HAP-1 (cell line): ENCODE measurements at regions not wholly inside any gene's neighbourhood (a gene's known extent, or its start where the extent isn't known, plus 50 kb on each side); places are given as distances from the start of the nearest gene placed in this dataset.

ENCODE experiments used
- DNase-seq, 2 experiments: peaks; one replicate each; pipeline ENCODE4 v3.0.0-alpha.2; 2016 to 2020; ENCODE audit warnings: low spot score in 2 of 2
- H3K27me3 ChIP-seq: fragments of 250-450 bp; sonication (Bioruptor Pico); 2 replicates; pipeline ENCODE4 v1.5.1; 2020; ENCODE audit warnings: low read depth, mild to moderate bottlenecking, moderate library complexity
- H3K36me3 ChIP-seq: fragments of 250-450 bp; sonication (Bioruptor Pico); replicated peaks from 2 replicates; pipeline ENCODE4 v1.5.1; 2020; ENCODE audit warnings: mild to moderate bottlenecking
- H3K4me1 ChIP-seq: fragments of 250-450 bp; sonication (Bioruptor Pico); 2 replicates; pipeline ENCODE4 v1.5.1; 2020; ENCODE audit warnings: mild to moderate bottlenecking
- H3K4me3 ChIP-seq: fragments of 250-450 bp; sonication (Bioruptor Pico); 2 replicates; pipeline ENCODE4 v1.5.1; 2020; ENCODE audit warnings: mild to moderate bottlenecking, moderate library complexity
- H3K9me3 ChIP-seq: fragments of 250-450 bp; sonication (Bioruptor Pico); 2 replicates; pipeline ENCODE4 v1.5.1; 2020; ENCODE audit warnings: mild to moderate bottlenecking, moderate library complexity
- in situ Hi-C: fragments of 300-500 bp; cut with MboI; formaldehyde crosslinking; loops from 3 replicates; pipeline ENCODE4 v1.14.3; 2020; ENCODE audit warnings: low sequenced_read_pairs, inconsistent platforms, mixed read lengths

DNA sequence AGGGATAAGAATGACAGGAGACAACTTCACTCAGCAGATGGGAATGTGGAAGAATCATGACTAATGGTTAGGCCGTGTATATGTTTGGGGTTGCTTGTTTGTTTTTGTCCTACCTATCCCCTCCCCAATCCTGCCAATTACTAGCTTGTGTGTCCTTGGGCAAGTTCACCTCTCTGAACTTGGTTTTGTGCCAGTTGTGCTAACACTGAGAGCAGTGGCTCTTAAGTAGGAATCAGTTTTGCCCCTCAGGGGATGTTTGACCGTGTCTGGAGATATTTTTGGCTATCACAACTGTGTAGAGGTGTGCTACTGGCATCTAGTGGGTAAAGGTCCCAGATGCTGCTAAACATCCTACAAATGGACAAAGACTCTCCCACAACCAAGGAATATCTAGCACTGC is 287.0 kb downstream of the DMRT2 start:
- no peak for DNase-seq
- H3K27me3 ChIP-seq: no peaks in the 10 kb centered on the region
- no peak overlapping the region for H3K4me3 ChIP-seq
- no peaks in the 10 kb centered on the region for H3K4me1 ChIP-seq
- in situ Hi-C loops: no loop called here
- H3K36me3 ChIP-seq: no peaks in the 10 kb centered on the region
- H3K9me3 ChIP-seq: no peaks in the 10 kb centered on the region

DNA sequence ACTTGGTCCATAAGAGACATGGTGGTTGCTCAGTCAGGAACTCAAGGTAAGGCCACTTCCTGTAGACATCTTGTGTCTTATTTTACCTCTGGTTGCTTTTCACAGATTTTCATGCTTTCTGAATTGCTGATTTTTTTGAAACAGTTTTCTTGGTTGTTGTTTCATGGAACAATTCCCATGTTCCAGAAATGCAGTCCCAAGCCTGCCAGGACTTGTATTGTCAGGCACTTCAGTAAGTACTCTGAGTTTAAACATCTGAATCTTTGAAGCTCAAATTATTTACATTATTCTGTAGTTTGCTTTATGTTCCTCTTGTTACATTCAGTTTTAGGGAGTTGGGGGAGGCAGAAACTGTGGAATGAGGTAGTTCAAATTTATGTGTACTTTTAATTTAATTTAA is 290.2 kb downstream of the DMRT2 start:
- no peak for DNase-seq
- in situ Hi-C loops: no loop called here
- H3K36me3 ChIP-seq: no peaks in the 10 kb centered on the region
- no peaks in the 10 kb centered on the region for H3K9me3 ChIP-seq
- H3K4me3 ChIP-seq: no peak overlapping the region
- no peaks in the 10 kb centered on the region for H3K4me1 ChIP-seq
- no peaks in the 10 kb centered on the region for H3K27me3 ChIP-seq

DNA sequence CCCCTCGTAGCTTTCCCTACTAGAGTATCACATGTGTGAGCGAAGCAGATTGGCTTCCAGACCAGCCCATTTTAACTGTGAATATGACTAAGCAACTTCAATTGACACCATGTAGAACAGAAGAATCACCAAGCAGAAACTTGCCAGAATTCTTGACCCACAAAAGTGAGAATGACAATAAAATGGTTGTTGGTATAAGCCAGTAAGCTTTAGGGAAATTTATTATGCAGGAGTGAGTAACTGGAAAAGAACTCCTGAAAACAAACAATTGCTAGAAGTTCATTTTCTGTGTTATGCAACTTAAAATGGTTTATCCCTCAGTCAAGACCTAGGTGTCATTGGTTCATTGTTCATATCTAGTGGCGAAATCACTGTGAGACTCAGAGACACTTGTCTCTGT is 303.1 kb downstream of the DMRT2 start:
- H3K36me3 ChIP-seq: no peaks in the 10 kb centered on the region
- no peaks in the 10 kb centered on the region for H3K9me3 ChIP-seq
- no peaks in the 10 kb centered on the region for H3K27me3 ChIP-seq
- no peaks in the 10 kb centered on the region for H3K4me1 ChIP-seq
- DNase-seq: no peak
- H3K4me3 ChIP-seq: no peak overlapping the region
- in situ Hi-C loops: no loop called here

DNA sequence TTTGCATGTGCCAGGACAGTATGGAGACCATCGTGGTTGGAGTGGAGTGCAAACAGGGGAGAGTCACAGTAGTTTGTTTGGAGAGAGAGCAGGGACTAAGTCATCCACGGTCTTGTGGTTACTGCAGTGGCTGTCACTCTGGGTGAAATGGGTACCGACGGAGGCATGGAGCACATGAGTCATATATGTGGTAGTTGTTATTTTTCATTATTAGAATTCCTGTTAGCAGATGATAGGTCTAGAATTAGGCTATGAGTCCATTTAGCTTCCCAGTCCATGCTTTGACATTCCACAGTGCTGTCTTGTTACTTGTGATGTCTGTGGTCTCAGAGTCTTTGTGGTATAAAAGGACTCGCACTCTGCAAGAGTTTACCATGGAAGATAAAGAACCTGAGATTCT is 303.9 kb downstream of the DMRT2 start:
- in situ Hi-C loops: no loop called here
- DNase-seq: no peak
- Histone ChIP-seq H3K4me3 (no peak overlapping the region), H3K27me3 (no peaks in the 10 kb centered on the region), H3K9me3 (no peaks in the 10 kb centered on the region), H3K4me1 (no peaks in the 10 kb centered on the region), H3K36me3 (no peaks in the 10 kb centered on the region)

DNA sequence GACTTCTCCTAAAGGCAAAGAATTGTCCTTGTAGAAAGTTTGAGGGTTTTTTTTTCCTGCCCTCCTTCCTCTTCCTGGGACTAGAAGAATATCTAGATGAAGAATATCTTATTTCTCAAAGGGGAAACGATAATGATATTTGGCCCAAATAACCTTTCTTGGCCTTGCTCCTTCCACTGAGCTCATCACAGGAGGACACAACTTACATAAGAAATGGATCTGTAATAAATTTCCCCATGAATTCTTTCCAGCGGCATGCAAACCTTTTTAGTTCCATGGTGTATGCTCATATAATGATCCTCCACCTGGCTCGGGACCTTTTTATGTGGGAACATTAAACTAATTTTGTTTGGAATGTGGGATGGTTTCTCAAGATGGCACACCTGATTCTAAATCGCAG is 304.4 kb downstream of the DMRT2 start:
- no peaks in the 10 kb centered on the region for H3K9me3 ChIP-seq
- in situ Hi-C loops: no loop called here
- no peaks in the 10 kb centered on the region for H3K27me3 ChIP-seq
- H3K4me3 ChIP-seq: no peak overlapping the region
- no peak for DNase-seq
- no peaks in the 10 kb centered on the region for H3K4me1 ChIP-seq
- no peaks in the 10 kb centered on the region for H3K36me3 ChIP-seq

DNA sequence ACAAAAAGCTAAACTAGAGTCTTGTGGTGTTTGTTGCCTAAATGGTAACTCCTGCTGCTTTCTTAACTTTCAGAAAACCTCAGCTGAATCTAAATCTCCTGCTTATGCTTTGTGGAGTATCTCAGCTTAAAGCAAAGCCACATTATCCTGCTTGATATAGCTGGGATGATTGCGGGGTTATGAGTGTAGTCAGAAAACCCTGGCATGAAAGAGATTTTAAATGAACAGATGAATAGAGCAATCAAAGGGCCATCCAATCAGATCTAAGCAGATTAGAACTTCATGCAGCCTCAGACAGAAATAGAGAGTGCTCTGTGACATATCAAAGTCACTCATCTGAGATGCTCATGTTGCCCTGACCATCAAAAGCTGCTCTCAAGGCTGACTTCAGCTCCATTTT is 305.5 kb downstream of the DMRT2 start:
- Histone ChIP-seq H3K36me3 (no peaks in the 10 kb centered on the region), H3K4me3 (no peak overlapping the region), H3K9me3 (no peaks in the 10 kb centered on the region), H3K4me1 (no peaks in the 10 kb centered on the region), H3K27me3 (no peaks in the 10 kb centered on the region)
- DNase-seq: no peak
- in situ Hi-C loops: no loop called here

DNA sequence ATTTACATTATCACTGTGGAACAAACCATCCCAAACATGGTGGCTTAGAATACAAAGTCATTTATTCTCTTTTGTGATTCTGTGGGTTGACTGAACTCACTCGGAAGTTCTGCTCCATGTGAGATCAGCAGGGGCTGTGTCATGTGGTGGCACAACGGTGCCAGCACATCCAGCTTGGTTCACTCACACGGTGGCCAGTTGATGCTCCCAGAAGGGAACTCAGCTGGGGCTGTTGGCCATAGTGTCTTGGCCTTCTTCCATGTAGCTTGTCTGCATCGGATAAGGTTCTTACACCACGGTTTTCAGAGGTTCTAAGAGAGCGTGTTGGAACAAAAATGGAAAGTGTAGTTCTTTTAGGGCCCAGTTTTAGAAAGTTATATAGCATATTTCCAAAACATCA is 312.7 kb downstream of the DMRT2 start:
- in situ Hi-C loops: no loop called here
- no peak for DNase-seq
- H3K4me1 ChIP-seq: no peaks in the 10 kb centered on the region
- no peaks in the 10 kb centered on the region for H3K9me3 ChIP-seq
- H3K27me3 ChIP-seq: no peaks in the 10 kb centered on the region
- no peaks in the 10 kb centered on the region for H3K36me3 ChIP-seq
- no peak overlapping the region for H3K4me3 ChIP-seq

DNA sequence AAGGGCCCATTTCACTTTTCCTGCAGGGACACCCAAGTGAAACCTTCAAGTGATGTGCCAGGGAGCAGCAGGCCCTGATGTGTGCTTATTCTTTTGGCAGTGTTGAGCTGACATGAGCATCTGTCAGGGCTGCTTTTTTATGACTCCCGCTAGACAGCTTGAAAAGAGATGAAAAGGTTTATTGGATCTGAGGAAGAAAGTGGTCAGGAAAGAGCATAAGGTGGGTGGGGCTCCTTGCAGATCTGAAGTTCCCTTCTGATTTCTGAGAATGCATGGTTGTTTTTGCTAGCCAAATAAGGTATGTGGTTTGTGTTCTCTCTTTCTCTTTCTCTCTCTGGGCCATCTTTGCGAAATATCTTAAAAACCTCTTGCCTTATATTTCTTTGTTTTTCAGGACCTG is 316.1 kb downstream of the DMRT2 start:
- no peaks in the 10 kb centered on the region for H3K36me3 ChIP-seq
- no peak for DNase-seq
- H3K4me1 ChIP-seq: no peaks in the 10 kb centered on the region
- in situ Hi-C loops: no loop called here
- H3K9me3 ChIP-seq: no peaks in the 10 kb centered on the region
- no peaks in the 10 kb centered on the region for H3K27me3 ChIP-seq
- no peak overlapping the region for H3K4me3 ChIP-seq

DNA sequence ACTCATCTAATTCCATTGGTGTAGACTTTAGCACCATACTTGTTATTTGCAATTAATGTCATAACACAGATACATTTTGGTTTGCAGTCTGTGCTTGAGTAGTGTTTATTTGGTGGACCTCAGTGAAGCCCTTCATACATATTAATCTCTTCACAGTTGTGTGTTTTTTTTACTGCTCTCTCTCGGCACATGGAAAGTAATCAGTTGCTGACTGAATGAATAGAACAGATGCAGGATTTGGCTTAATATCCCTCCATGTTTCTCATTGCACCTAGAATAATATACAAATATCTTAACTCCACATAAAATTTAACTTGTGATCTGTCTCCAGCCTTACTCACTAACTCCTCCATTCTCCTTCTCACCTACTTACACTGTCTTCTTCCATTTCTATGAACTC is 319.1 kb downstream of the DMRT2 start:
- in situ Hi-C loops: no loop called here
- no peaks in the 10 kb centered on the region for H3K4me1 ChIP-seq
- H3K9me3 ChIP-seq: no peaks in the 10 kb centered on the region
- DNase-seq: no peak
- H3K4me3 ChIP-seq: no peak overlapping the region
- no peaks in the 10 kb centered on the region for H3K36me3 ChIP-seq
- no peaks in the 10 kb centered on the region for H3K27me3 ChIP-seq

DNA sequence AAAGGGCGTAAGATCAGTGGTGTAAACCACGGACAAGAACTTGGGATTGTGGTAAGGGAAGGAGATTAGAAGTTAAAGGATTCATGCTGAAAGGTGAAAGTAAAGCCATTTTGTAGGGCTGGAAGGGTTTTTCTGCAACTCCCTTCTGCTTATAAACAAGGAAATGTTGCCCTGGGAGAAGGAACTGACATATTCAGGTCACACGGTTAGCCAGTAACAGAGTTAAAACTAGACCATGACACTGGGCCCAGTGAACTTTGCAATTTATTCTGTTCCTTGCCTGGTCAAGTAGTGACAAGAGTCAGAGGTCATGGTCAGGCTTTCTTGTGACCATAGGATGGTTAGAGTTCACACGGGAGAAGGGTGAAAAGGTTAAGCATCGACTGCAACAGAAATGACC is 323.3 kb downstream of the DMRT2 start:
- in situ Hi-C loops: no loop called here
- no peak for DNase-seq
- H3K4me1 ChIP-seq: no peaks in the 10 kb centered on the region
- H3K27me3 ChIP-seq: no peaks in the 10 kb centered on the region
- H3K9me3 ChIP-seq: no peaks in the 10 kb centered on the region
- no peaks in the 10 kb centered on the region for H3K36me3 ChIP-seq
- no peak overlapping the region for H3K4me3 ChIP-seq

DNA sequence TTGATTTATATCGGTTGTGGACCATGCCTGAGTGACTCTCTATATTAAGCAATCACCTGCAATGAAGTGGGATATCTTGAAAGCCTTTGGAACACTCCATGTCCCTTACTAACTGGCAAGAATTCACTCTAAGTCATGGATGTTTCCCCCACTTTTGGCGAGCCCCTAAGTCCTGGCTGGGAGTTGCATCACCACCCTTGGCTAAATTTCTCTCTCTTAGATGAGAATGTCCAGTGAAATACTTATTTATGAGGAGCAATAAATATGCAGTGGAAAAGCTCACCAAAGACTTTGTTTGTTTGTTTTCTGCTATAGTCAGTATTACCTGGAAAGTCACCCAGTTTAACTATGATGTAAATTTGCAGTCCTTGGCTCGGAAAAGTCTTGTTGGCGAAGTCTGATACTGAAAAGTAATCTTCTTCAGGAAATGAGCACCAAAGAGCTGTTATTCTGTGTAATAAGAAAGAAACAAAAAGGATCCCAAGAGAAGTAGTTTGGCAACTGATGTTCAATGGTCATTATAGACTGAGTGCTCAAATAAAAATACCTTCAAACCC is 333.8 kb downstream of the DMRT2 start:
- Histone ChIP-seq H3K27me3 (no peaks in the 10 kb centered on the region), H3K9me3 (no peaks in the 10 kb centered on the region), H3K4me3 (no peak overlapping the region), H3K36me3 (no peaks in the 10 kb centered on the region), H3K4me1 (no peaks in the 10 kb centered on the region)
- DNase-seq: no peak
- in situ Hi-C loops: no loop called here

DNA sequence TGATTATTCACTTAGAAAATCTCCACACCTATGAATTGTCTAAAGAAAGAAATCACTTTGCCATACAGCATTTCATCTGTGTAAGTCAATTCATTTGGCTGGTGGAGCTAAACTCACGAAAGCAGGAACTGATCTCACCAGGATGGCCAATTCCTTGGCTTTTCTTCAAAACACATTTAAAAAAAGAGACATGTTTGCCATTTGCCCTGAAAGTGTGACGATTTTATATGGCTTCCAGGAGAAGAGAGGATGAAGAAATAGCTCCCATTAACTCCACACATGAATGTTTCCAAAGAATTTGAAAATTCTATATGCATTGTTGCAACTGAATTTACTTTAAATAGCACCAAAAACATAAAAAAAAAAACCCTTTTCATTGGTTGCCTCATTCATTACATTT is 334.7 kb downstream of the DMRT2 start:
- Histone ChIP-seq H3K27me3 (no peaks in the 10 kb centered on the region), H3K36me3 (no peaks in the 10 kb centered on the region), H3K9me3 (no peaks in the 10 kb centered on the region), H3K4me3 (no peak overlapping the region), H3K4me1 (no peaks in the 10 kb centered on the region)
- in situ Hi-C loops: no loop called here
- DNase-seq: no peak

DNA sequence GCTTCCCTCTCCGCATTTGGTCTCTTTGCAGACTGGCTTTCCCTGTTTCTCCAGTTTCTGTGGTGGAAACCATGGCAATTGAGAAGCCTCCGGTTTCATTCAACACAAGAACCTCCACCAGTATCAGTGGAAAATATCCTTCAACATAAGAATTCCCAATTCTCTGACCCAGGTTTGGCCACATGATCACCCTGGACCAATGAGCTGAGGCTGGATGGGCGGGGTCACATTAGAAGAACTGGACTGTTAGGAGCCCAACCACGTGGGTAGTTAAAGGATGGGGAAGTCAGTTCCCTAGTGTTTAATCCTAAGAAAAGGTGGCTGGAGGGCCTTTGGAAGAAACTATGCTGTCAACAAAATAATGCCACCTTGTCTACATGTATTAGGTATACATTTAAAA is 336.3 kb downstream of the DMRT2 start:
- Histone ChIP-seq H3K4me3 (no peak overlapping the region), H3K9me3 (no peaks in the 10 kb centered on the region), H3K4me1 (no peaks in the 10 kb centered on the region), H3K27me3 (no peaks in the 10 kb centered on the region), H3K36me3 (no peaks in the 10 kb centered on the region)
- DNase-seq: no peak
- in situ Hi-C loops: no loop called here

DNA sequence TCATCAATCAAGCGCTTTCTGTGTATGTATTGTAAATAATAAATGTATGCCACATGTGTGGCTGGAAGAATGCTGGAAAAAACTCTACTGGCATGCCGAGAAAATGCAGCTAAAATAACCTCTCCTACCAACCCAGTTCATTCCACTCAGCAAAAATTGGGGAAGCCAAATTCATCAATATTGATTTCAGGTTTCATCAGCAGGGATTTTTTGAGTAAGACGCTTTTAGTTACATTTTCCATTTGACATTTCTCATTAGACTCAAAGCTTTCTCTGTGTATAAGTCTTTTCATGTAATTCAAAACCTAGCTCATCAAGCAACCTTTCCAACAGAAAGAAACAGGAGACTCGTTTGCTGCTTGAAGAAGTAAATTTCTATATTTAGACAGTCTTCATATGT is 338.1 kb downstream of the DMRT2 start:
- no peak for DNase-seq
- H3K27me3 ChIP-seq: no peaks in the 10 kb centered on the region
- H3K4me3 ChIP-seq: no peak overlapping the region
- H3K36me3 ChIP-seq: no peaks in the 10 kb centered on the region
- in situ Hi-C loops: no loop called here
- H3K9me3 ChIP-seq: no peaks in the 10 kb centered on the region
- no peaks in the 10 kb centered on the region for H3K4me1 ChIP-seq

DNA sequence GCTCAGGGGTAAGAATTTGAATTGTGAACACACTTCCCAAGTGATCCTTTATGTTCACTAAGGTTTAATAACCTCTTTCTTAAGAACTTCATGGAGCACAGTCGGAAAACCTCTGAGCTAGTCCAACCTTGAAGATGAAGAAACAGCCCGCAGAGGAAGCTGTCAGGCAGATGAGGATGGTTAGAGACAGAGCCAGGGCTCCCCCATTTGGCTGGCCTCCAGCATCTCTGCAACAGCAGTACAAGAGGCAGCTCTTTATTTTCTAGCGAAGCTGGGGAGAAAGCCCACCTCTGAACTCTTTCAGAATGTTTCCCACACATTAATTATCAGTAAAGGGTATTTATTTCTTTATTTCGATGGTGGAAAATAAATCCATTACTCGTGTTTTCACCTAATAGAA is 350.8 kb downstream of the DMRT2 start:
- H3K27me3 ChIP-seq: no peaks in the 10 kb centered on the region
- no peaks in the 10 kb centered on the region for H3K36me3 ChIP-seq
- no peaks in the 10 kb centered on the region for H3K9me3 ChIP-seq
- no peak for DNase-seq
- no peaks in the 10 kb centered on the region for H3K4me1 ChIP-seq
- no peak overlapping the region for H3K4me3 ChIP-seq
- in situ Hi-C loops: no loop called here
